HT1080 (cell line): ENCODE measurements at regions not wholly inside any gene's neighbourhood (a gene's known extent, or its start where the extent isn't known, plus 50 kb on each side); places are given as distances from the start of the nearest gene placed in this dataset.
A peak's percentile ranks its signal among the peaks of the same experiment; 100 is the strongest.

ENCODE experiments used
- DNase-seq: peaks from one replicate; pipeline ENCODE4 v3.0.0-alpha.2; 2015; ENCODE audit warnings: low read depth

DNA sequence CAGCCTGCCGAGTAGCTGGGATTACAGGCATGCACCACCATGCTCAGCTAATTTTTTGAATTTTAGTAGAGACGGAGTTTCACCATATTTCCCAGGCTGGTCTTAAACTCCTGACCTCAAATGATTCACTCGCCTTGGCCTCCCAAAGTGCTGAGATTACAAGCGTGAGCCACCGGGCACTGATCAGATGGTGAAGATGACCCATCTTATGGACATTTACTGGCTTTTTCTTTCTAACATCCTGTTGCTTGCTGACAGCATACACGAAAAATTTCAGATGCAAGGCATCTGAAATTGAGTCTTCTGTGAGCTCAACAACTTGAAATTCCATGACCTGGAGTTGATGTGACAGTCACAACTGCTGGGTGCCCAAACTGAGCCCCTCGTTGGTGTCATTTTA is 859.5 kb upstream of the CNTNAP5 start:
- peak; percentile 32 for DNase-seq

DNA sequence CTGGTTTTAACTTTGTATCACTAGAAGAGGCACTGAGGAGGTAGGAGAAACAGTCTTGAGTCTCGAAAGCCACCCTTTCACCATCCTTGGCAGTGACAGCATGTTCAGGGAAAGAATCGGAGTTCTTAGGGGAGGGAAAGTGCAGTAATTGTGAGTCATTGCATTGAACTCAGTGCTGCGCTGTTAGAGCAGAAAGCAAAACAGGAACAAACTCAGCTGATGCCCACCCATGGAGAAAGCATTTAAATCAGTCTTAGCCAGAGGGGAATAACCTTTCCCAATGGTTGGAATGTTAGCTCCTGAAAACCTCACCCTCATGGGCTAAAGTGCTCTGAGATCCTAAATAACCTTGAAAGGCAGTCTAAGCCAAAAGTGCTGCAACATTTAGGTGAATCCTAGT is 845.6 kb upstream of the CNTNAP5 start:
- DNase-seq: peak; percentile 72

DNA sequence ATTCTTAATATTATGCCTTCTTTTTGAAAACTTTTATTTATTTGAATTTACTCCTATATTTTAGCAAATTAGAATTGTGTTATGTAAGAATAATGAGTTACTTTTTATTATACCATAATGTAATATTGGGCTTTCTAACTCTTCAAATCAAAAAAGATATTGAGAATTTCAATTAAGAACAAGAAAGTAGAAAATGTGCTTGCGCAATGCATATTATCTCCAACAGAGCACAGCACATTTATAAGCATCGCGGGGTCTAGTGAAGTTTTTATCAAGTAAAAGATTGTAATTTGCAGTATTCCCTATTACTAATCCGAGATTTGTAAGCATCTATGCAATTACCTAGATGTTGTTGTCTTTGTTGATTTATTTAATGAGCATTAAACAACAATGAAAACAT is 829.1 kb upstream of the CNTNAP5 start:
- DNase-seq: no peak

DNA sequence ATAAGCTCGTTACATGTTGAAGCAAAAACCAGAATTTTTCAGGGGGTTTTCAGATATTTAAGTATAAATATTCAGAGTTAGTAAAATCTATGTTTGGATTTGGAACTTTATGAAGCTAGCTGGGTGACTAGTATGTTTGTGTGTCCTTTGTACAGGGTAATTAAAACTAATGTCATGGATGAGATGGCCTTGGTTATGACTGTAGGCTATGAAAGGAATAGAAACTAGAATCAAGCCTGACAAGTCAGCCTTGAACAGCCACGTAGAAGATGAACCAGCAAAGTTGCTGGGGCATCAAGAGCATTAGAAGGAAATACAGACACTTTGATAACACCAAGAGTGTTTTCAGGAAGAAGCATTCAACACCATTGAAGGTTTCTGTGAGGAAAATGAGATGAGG is 825.1 kb upstream of the CNTNAP5 start:
- DNase-seq: no peak

DNA sequence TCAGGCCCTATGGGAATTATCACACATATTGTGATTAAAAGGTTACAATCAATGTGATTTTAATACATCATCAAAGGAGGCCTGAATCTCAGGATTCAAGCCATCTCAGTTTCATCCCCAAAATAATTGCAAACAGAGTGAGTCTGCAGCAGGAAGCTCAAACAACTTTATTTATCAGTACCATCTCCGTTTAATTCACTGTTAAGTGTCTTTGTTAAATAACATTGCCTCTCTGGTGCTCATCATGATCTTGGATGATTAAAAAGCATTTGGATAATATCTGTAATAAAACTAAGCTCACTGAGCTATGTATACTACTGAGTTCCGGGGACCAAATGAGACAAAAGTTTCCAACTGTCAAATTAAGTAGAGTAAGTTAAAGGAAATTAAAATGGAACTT is 817.8 kb upstream of the CNTNAP5 start:
- no peak for DNase-seq

DNA sequence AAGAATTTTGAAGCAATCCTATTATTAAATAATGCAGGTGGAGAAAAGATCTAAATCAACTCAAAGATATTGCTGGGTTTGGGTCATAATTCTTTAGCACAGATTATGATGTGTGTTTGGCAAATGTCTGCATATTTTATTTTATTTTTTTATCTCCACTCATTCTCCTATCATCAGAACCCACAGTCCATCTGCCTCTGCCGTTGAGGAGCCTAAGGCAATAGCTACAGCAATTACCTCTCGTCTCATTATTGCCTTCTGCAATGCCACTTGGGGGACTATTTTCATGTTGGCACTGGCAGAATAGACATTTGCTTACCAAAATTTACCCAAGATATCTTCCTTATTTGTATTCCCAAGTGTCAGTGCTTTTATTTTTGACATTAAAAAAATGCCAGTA is 815.9 kb upstream of the CNTNAP5 start:
- DNase-seq: no peak

DNA sequence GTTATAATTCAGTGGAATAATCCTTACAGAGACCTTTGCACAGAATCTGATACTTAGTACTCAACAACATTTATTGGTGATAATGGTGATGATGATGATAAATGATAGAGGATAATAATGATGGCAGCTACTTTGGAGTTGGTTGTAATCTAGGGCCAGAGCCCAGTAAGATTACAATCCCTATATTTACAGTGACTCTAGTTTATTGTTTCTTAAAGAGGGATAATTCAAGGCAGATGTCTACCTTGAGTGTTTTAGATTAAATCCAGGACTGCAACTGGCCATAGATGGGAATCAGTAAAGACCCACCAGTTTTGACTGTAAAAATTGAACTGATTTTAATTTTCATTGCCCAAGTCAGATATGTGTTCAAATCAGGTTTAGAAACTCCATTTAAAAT is 813.9 kb upstream of the CNTNAP5 start:
- DNase-seq: no peak

DNA sequence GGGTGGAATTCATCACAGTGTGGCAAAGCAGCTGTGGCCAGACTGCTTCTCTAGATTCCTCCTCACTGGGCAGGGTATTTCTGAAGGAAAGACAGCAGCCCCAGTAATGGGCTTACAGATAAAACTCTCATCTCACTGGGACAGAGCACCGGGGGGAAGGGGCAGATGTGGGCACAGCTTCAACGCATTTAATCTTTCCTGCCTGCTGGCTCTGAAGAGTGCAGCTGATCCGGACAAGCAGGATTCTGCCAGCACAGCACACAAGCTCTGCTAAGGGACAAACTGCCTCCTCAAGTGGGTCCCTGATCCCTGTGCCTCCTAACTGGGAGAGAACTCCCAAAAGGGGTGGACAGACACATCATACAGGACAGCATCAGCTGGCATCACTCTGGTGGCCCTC is 779.9 kb upstream of the CNTNAP5 start:
- no peak for DNase-seq

DNA sequence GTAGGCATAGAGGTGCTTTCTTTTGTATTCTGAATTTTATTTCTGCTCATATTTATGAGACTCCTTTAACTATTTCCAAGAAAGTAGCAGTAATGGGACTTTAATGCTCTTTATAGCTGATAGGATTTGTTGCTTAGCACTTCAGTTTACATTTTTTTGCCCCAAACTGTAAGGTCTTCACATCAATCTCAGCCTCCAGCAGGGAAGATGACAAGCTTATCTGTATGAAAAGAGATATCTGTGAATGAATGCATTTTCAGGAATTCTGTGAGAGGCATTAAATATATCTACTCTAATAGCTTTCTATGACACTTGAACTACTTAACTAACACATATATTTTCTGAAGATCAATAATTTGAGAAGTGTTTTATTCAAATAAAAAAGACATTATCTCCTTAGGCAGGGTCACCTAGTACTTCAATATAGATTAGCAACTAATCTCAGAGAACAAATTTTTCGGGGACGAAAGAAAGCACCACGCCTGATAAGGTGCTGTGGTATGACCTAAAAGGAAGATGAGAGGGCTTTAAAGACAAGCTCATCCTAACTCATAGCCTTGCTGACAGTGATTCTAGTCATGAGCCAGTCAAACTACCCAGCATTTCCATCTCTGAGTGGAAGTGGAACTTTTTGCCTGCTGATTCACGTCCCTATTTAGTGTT is 766.1 kb upstream of the CNTNAP5 start:
- no peak for DNase-seq

DNA sequence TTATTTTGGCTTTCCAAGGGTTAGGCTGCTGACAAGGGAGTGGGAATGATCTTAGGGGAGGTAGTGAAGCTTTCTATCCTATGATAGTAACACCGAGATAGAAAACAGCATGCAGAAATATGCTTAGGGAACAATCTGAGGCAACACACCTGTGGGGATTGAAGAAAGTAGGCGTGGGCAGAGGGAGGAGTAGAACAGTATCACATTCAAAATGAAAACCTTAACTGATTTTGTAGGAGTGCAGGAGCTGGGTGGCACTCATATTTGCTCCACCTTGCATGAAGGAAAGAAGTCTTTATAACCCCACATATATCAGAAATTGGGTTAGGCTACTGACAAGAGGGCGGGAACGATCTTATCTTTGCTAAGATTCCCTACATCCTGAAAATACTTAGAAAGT is 762.2 kb upstream of the CNTNAP5 start:
- no peak for DNase-seq

DNA sequence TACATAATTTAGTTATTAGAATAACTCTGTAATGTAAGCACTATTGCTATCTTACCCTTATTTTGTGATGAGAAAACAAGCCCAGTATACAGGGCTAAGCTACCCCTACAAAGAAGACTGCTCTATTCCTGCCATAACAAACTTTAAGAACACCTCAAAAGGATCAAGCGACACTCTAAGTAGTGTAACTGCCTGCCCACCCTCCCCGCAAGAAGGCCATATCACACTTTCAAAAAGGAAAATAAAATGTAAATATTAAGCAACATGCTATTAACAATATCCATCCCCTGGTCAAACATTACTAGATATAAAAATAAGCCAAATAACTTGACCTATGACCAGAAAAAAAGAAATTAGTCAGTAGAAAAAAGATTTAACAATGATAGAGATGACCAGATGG is 741.7 kb upstream of the CNTNAP5 start:
- no peak for DNase-seq

DNA sequence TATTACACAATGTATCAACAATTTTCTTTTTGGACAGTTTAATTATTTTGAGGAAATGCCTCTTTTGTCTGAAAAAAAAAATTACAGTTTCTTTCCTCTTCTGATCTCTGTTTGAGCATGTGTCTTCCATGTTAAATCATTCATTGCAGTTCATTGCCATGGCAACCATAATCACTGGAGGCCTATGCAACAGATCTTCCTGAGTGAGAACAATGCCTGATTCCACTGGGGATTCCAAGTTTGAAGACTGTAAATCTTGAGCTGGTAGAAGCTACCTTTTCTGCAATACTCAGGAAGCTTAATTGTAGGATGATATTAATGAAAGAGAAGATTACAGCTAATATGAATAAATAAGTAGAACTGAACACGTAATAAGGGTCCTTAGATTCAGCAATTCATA is 721.4 kb upstream of the CNTNAP5 start:
- DNase-seq: no peak
